RWPE1 (cell line): ENCODE measurements at regions not wholly inside any gene's neighbourhood (a gene's known extent, or its start where the extent isn't known, plus 50 kb on each side); places are given as distances from the start of the nearest gene placed in this dataset.
"Not testable (repeated sequence)": the region's sequence is repeated elsewhere in the genome, so short reads cannot be mapped to it uniquely, and the experiment has no call there.

ENCODE experiments used
- CTCF ChIA-PET: fragments of 350-600 bp; sonication (Branson Sonifier 250); formaldehyde crosslinking; extraction: SDS; loops from one replicate; lab custom pipeline; 2021; lab: Yijun Ruan, JAX
- POLR2A ChIA-PET: fragments of 400-600 bp; formaldehyde crosslinking; extraction: SDS; loops from one replicate; lab custom pipeline; 2020; ENCODE audit warnings: antibody characterized with exemption; ENCODE audit not compliant: low non-redundant PET; lab: Yijun Ruan, JAX
- DNase-seq: peaks from one replicate; pipeline ENCODE4 v3.0.0; 2012; ENCODE audit warnings: low spot score
- H3K27ac ChIP-seq: fragments of 450-650 bp; 2 replicates; pipeline ENCODE4 v1.5.1; 2017
- TF ChIP-seq, protein P1 (sequence below): fragments of 450-650 bp; conservative IDR thresholded peaks from 2 replicates; pipeline ENCODE4 v1.5.1; 2017; ENCODE audit warnings: low read depth, mild to moderate bottlenecking

DNA sequence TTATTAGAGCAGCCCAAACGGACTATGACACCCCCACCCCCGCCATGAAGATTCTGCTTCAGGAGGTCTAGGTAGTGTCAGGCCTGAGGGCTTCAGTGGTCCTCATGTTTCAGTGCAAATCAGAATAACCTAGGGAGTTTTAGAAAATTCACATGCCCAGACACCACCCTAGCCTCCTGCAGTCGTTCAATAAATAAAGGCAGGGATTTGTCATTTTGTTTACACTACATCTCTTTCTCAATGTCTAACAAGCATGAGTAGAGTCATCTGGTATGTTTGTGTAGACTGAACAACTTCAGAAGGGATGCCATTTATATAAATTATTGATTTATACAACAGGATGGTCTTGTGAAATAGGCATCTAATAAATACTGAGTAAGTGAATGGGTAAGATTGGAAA lies 112.1 kb upstream of the SERPINE2 start:
- CTCF ChIA-PET, result no interaction called here
- no peak for DNase-seq
- POLR2A ChIA-PET, result no interaction called here
- no peak overlapping the region for H3K27ac ChIP-seq
- TF ChIP-seq, protein P1, sequence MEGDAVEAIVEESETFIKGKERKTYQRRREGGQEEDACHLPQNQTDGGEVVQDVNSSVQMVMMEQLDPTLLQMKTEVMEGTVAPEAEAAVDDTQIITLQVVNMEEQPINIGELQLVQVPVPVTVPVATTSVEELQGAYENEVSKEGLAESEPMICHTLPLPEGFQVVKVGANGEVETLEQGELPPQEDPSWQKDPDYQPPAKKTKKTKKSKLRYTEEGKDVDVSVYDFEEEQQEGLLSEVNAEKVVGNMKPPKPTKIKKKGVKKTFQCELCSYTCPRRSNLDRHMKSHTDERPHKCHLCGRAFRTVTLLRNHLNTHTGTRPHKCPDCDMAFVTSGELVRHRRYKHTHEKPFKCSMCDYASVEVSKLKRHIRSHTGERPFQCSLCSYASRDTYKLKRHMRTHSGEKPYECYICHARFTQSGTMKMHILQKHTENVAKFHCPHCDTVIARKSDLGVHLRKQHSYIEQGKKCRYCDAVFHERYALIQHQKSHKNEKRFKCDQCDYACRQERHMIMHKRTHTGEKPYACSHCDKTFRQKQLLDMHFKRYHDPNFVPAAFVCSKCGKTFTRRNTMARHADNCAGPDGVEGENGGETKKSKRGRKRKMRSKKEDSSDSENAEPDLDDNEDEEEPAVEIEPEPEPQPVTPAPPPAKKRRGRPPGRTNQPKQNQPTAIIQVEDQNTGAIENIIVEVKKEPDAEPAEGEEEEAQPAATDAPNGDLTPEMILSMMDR, result no peak

DNA sequence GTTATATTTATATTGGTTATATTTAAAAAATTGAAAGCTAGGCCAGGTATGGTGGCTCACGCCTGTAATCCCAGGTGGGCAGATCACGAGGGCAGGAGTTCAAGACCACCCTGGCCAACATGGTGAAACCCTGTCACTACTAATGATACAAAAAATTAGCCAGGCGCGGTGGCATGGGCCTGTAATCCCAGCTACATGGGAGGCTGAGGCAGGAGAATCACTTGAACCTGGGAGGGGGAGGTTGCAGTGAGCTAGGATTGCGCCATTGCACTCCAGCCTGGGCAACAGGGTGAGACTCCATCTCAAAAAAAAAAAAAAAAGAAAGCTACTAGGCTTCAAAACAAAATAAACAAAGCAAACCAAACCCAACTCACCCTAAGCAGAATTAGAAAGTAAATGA lies 109.0 kb upstream of the SERPINE2 start:
- DNase-seq, H3K27ac ChIP-seq, POLR2A ChIA-PET, CTCF ChIA-PET: not testable (repeated sequence)

DNA sequence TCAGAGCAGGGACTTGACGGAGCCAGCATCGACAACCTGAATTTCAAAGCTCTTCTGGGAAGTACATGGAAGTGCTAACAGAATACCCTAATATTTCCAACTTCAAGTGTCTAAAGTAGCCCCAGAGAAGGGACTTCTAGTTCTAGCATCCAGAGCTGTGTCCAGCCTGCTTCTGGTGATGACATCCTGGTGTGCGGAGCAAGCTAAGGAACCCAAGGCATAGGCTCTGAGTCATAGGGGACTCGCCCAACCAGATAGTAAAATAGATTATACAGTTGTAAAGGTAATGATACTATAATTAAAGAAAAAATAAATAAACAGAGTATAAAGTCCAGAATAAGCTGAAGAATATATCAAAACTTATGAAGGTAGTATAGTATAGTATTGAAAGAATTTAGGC lies 108.1 kb upstream of the SERPINE2 start:
- TF ChIP-seq, protein P1, result no peak
- H3K27ac ChIP-seq, result no peak overlapping the region
- ChIA-PET POLR2A (no interaction called here), CTCF (interaction anchor here (0.6 kb wide), 2 partner anchors 137 to 506 kb away, joined by 3 read pairs; no protein-coding TSS in a partner anchor)
- DNase-seq, result peak; percentile 36

DNA sequence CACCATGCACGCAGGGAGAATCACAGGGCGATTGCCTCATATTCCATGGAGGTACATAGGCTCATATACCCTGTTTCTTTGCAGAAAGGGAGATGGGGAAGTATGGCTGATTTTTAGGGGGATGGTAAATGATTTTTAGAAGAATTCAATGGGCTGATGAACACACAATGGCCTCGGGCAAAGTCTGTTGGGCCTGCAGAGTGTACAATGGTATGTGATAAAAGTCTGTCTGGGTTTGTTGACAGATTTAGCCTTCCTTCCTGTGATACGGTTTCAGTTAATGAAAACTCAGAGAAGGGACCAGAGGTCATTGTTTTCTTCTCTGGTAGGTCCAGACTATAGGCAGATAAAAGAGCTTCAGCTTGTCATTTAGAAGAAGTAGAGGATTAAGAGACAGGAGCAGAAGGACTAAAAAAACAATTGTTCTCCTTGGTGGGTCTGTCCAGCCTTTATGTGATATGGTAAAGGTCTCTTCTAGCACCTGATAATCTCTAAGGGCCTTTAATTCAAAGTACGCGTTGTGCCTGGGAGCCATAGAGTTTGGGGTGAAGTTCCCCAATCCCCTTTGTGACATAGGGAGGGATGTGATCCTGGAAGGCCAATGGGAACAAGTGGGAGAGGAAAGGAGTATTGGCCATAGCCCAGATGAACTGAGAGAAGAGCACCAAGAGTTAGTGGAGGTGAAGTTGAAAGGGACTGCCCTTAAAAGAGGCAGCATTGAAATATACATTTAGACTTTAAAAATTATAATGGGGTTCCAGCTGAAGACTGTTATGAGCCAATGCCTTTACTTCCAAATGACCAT lies 107.5 kb upstream of the SERPINE2 start:
- TF ChIP-seq, protein P1, result no peak
- ChIA-PET POLR2A (no interaction called here), CTCF (interaction anchor here (0.6 to 0.7 kb wide), 2 partner anchors 32 to 506 kb away, joined by 3 read pairs; no protein-coding TSS in a partner anchor)
- DNase-seq, result no peak
- H3K27ac ChIP-seq, result no peak overlapping the region

DNA sequence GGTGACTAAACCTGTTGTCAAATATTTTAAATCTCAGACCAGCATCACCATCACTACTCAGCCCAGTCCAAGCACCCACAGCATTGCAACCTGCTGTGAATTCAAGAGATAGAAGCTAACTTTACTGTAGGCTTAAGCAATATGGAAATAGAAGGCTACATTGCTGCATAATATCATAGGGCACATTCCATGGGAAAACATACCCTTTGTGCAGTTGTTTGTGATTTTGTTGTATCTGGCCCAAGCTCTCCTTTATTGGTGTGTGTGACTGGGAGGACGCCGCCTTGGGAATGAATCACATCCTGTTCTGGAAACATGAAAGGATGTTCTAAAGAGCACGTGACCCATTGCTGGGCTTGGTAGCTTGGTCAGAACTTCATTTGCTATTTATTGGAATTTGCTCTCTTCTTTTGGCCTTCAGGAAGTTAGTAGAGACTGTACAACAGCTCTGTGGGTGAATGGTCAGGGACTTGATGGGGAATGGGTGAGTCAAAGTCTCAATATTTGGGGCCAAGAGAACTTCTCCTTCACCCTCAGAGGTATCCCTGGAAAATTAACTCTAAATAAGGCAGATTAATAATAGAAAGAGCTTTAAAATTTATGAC lies 106.8 kb upstream of the SERPINE2 start:
- POLR2A ChIA-PET, result no interaction called here
- TF ChIP-seq, protein P1, result no peak

DNA sequence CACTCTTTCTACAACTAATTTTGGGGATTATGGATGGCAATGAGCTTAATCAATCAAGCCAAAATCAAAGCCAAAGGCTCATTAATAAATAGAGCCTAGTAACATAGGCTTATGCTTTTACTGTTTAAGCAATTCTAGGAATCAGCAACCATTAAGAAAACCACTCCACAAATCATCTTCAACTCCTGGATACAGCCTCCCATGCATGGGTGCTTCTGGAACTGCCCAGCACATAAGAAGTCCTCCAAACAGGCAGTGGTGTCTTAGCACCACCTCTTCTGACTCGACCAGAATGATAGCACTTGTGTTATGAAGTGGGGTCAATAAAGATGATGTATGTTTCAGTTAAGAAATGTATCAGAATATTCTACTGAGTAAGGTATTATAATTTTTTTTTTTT lies 104.4 kb upstream of the SERPINE2 start:
- POLR2A ChIA-PET, result no interaction called here
- DNase-seq, result no peak
- TF ChIP-seq, protein P1, result no peak
- CTCF ChIA-PET, result interaction anchor here (1.7 kb wide), 1 partner anchor 150 kb away, joined by 4 read pairs; no protein-coding TSS in a partner anchor
- H3K27ac ChIP-seq, result no peak overlapping the region

More for the DNA sequence above, 106.8 kb upstream of the SERPINE2 start:
- CTCF ChIA-PET, result interaction anchor here (0.6 to 0.7 kb wide), 2 partner anchors 32 to 152 kb away, joined by 3 read pairs; no protein-coding TSS in a partner anchor
- H3K27ac ChIP-seq, result no peak overlapping the region
- DNase-seq, result peak; percentile 60
